Neural progenitor cell (in vitro differentiated cells): ENCODE measurements at regions not wholly inside any gene's neighbourhood (a gene's known extent, or its start where the extent isn't known, plus 50 kb on each side); places are given as distances from the start of the nearest gene placed in this dataset.

Experiments used
- EZH2 ChIP-seq: fragments of 200-600 bp; sonication (generic); IDR thresholded peaks from 2 replicates; pipeline ENCODE4 v1.6.1; 2017; ENCODE audit warnings: antibody characterized with exemption, mild to moderate bottlenecking, moderate library complexity
- EZH2phosphoT487 ChIP-seq: fragments of 200-600 bp; sonication (generic); IDR thresholded peaks from 2 replicates; pipeline ENCODE4 v1.6.1; 2017; ENCODE audit warnings: antibody characterized with exemption
- TF ChIP-seq, protein P1 (sequence below): fragments of 200-600 bp; sonication (generic); IDR thresholded peaks from 2 replicates; pipeline ENCODE4 v1.5.1; 2017; ENCODE audit warnings: antibody characterized with exemption, mild to moderate bottlenecking

- TF ChIP-seq, protein P1, sequence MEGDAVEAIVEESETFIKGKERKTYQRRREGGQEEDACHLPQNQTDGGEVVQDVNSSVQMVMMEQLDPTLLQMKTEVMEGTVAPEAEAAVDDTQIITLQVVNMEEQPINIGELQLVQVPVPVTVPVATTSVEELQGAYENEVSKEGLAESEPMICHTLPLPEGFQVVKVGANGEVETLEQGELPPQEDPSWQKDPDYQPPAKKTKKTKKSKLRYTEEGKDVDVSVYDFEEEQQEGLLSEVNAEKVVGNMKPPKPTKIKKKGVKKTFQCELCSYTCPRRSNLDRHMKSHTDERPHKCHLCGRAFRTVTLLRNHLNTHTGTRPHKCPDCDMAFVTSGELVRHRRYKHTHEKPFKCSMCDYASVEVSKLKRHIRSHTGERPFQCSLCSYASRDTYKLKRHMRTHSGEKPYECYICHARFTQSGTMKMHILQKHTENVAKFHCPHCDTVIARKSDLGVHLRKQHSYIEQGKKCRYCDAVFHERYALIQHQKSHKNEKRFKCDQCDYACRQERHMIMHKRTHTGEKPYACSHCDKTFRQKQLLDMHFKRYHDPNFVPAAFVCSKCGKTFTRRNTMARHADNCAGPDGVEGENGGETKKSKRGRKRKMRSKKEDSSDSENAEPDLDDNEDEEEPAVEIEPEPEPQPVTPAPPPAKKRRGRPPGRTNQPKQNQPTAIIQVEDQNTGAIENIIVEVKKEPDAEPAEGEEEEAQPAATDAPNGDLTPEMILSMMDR = no peak
- no peak for TF ChIP-seq EZH2
- no peak for TF ChIP-seq EZH2phosphoT487
Observed at GRCh38 chr5:101580591-101580990, 677.5 kb upstream of the ST8SIA4 start.
